PC-3 (cell line): ENCODE measurements at regions not wholly inside any gene's neighbourhood (a gene's known extent, or its start where the extent isn't known, plus 50 kb on each side); places are given as distances from the start of the nearest gene placed in this dataset.

Experiments
- EZH2 ChIP-seq: fragments of 300-600 bp; sonication (generic); IDR thresholded peaks from one replicate; pipeline ENCODE4 v1.6.1; 2017; ENCODE audit warnings: antibody characterized with exemption, mild to moderate bottlenecking, low read length; ENCODE audit not compliant: unreplicated experiment
- TF ChIP-seq, protein P1 (sequence below): fragments of 300-600 bp; sonication (generic); conservative IDR thresholded peaks from 2 replicates; pipeline ENCODE4 v1.5.1; 2017; ENCODE audit warnings: antibody characterized with exemption, low read depth, mild to moderate bottlenecking, low read length

DNA sequence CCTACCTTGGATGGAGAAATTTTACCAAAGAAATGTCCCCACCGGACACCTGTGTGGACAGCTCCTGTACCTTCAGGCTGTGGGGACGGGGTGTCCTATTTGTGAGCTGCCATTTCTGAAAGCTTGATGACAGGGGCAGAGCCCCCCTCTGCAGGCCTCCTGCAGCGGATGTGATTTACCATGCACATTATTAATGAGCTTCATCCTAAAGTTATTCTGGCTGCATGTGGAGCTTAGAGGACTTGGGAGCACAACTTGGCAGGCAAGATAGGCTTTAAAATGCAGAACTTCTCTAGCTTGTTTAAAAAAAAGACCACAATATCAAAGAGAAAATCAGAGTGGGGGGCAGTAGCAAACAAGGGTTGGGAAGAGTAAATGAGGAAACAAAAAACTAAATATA, 350.0 kb upstream of the KLHL29 start:
- TF ChIP-seq, protein P1, sequence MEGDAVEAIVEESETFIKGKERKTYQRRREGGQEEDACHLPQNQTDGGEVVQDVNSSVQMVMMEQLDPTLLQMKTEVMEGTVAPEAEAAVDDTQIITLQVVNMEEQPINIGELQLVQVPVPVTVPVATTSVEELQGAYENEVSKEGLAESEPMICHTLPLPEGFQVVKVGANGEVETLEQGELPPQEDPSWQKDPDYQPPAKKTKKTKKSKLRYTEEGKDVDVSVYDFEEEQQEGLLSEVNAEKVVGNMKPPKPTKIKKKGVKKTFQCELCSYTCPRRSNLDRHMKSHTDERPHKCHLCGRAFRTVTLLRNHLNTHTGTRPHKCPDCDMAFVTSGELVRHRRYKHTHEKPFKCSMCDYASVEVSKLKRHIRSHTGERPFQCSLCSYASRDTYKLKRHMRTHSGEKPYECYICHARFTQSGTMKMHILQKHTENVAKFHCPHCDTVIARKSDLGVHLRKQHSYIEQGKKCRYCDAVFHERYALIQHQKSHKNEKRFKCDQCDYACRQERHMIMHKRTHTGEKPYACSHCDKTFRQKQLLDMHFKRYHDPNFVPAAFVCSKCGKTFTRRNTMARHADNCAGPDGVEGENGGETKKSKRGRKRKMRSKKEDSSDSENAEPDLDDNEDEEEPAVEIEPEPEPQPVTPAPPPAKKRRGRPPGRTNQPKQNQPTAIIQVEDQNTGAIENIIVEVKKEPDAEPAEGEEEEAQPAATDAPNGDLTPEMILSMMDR = no peak
- TF ChIP-seq EZH2 = no peak
